ENCODE measurements at regions not wholly inside any gene's neighbourhood (a gene's known extent, or its start where the extent isn't known, plus 50 kb on each side); places are given as distances from the start of the nearest gene placed in this dataset.

DNA sequence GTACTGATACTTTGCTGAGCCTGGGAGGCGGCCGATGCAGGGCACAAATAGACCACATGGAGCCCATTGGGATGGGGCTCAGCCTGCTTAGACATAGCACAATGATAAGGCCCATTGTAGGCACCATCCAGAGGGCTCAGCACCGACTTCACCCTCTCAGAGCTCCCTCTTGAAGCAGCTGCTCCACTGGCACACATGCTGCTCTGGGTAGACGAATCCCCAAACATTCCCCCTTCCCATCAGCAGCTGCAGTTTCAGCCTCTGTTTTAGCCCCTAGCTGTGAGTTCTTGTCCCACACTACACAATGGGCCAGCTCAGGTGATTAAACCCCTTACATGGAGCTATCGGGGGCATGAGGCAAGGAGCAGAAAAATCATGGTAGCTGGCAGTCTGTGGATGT is 174.1 kb downstream of the RGS9 start:
- Histone ChIP-seq H2AK5ac (ENCODE audit: low read depth, low read length) (no peak overlapping the region), H4K5ac (ENCODE audit: low read depth, low read length) (no peak overlapping the region), H2BK20ac (ENCODE audit: low read depth, low read length) (no peak overlapping the region), H3K18ac (ENCODE audit: low read depth, low read length) (no peak overlapping the region), H3K4me2 (ENCODE audit: low read depth, low read length) (no peak overlapping the region), H3K27me3 (ENCODE audit: control insufficient read depth, insufficient read depth, low read length) (peaks cover 32% of the 10 kb centered on the region), H4K8ac (ENCODE audit: low read depth in 2 of 2, low read length in 2 of 2) (no peak overlapping the region), H2BK120ac (ENCODE audit: low read depth, low read length) (no peak overlapping the region), H3K4me3 (ENCODE audit: insufficient read depth, low read depth, low read length) (no peak overlapping the region), H2AK9ac (replicated peaks; ENCODE audit: low read depth, low read length, poor library complexity) (no peak overlapping the region), H2BK5ac (ENCODE audit: low read depth, low read length, poor library complexity, severe bottlenecking) (no peak overlapping the region), H3K79me1 (ENCODE audit: low read depth in 1 of 2, low read length in 2 of 2) (no peaks in the 10 kb centered on the region), H3K4me1 (ENCODE audit: control insufficient read depth, insufficient read depth, low read length) (no peaks in the 10 kb centered on the region), H3K9me1 (ENCODE audit: insufficient read depth, low read length) (no peaks in the 10 kb centered on the region), H2AFZ (replicated peaks; ENCODE audit: low read length, poor library complexity) (no peak overlapping the region), H2BK15ac (ENCODE audit: low read depth, low read length) (no peak overlapping the region), H3K9ac (ENCODE audit: low read depth, low read length) (no peak overlapping the region), H3K4ac (ENCODE audit: low read depth, low read length) (no peak overlapping the region), H3K56ac (ENCODE audit: extremely low read depth, insufficient read depth, low read length) (no peak overlapping the region), H4K20me1 (ENCODE audit: insufficient read depth, low read length) (no peaks in the 10 kb centered on the region), H3K23ac (ENCODE audit: low read depth, low read length) (no peak overlapping the region), H3K9me3 (ENCODE audit: control insufficient read depth, insufficient read depth, low read length) (no peaks in the 10 kb centered on the region), H3K14ac (replicated peaks; ENCODE audit: low read depth, low read length) (no peak overlapping the region), H4K91ac (ENCODE audit: insufficient read depth, low read depth, low read length) (no peak overlapping the region), H3K27ac (ENCODE audit: insufficient read depth, low read length) (no peak overlapping the region), H3K36me3 (ENCODE audit: control insufficient read depth, insufficient read depth, low read length) (no peaks in the 10 kb centered on the region)
- TF ChIP-seq RCOR1 (IDR thresholded peaks at IDR 0.05; ENCODE audit: insufficient replicate concordance, low read length) (no peak), MAFK (IDR thresholded peaks at IDR 0.05; ENCODE audit: low read depth, low read length) (no peak), BHLHE40 (IDR thresholded peaks at IDR 0.05; ENCODE audit: low read depth, low read length) (no peak), MXI1 (IDR thresholded peaks at IDR 0.05; ENCODE audit: borderline replicate concordance, low read depth, low read length) (no peak), RAD21 (IDR thresholded peaks at IDR 0.05; ENCODE audit: low read length) (no peak), FOS (IDR thresholded peaks at IDR 0.05; ENCODE audit: low read depth, low read length) (no peak)
- TF ChIP-seq, protein P1, sequence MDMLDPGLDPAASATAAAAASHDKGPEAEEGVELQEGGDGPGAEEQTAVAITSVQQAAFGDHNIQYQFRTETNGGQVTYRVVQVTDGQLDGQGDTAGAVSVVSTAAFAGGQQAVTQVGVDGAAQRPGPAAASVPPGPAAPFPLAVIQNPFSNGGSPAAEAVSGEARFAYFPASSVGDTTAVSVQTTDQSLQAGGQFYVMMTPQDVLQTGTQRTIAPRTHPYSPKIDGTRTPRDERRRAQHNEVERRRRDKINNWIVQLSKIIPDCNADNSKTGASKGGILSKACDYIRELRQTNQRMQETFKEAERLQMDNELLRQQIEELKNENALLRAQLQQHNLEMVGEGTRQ (IDR thresholded peaks at IDR 0.05; ENCODE audit: low read depth, low read length), result no peak
- TF ChIP-seq, protein P2, sequence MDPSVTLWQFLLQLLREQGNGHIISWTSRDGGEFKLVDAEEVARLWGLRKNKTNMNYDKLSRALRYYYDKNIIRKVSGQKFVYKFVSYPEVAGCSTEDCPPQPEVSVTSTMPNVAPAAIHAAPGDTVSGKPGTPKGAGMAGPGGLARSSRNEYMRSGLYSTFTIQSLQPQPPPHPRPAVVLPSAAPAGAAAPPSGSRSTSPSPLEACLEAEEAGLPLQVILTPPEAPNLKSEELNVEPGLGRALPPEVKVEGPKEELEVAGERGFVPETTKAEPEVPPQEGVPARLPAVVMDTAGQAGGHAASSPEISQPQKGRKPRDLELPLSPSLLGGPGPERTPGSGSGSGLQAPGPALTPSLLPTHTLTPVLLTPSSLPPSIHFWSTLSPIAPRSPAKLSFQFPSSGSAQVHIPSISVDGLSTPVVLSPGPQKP (IDR thresholded peaks at IDR 0.05; ENCODE audit: borderline replicate concordance, low read depth, low read length), result no peak
- WGBS, 2 experiments (ENCODE audit: extremely low coverage in 2 of 2, insufficient read length in 1 of 2), result 33% methylated on average over 1 of the region's 5 CpGs; no CpG with 5 or more reads in 1 of the 2 experiments
- no peak for ATAC-seq (ENCODE audit: low read depth)
- dilution Hi-C loops (cut with HindIII; ENCODE audit: low sequenced_read_pairs, unreplicated experiment), result no loop called here
- intact Hi-C loops (cut with micrococcal nuclease), result no loop called here
- in situ Hi-C loops (cut with MboI; ENCODE audit: low sequenced_read_pairs), result no loop called here
- DNase-seq, result no peak
- ChIA-PET POLR2A (ENCODE audit: unreplicated experiment) (no interaction called here), CTCF (no interaction called here)
- no TSS peak for BruUV-seq (replicated peaks)

Measured in IMR-90 (cell line).